ENCODE measurements at regions not wholly inside any gene's neighbourhood (a gene's known extent, or its start where the extent isn't known, plus 50 kb on each side); places are given as distances from the start of the nearest gene placed in this dataset.

DNA sequence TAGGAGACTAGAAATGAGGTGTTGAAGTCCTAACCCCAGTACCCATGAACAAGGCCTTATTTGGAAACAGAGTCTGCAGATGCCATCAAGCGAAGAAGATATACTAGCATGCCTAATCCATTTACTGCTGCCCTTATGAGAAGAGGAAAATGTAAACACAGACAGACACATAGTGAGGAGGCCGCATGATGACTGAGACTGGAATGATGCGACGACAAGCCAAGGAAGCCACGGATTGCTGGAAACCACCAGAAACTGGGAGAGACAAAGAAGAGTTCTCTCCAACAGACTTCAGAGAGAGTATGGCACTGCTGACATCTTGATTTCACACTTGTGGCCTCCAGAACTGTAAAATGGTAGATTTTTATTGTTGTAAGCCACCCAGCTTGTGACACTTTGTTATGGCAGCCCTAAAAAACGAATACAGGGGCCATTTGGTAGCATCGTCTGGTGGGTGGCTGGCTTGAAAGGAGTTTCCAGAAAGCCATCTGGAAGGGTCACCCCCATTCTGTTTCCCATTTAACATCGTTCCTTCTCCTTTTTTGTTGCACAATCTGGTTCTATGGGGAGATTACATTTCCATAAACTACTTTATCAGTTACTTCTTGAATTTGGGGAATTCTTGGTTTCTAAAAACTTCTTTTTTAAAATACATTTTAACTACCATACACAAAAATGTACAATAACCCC, 193.1 kb downstream of the HSD17B3 start:
- H3K4me1 ChIP-seq (ENCODE audit: control insufficient read depth, extremely low read depth, insufficient read depth, low read length) = no peaks in the 10 kb centered on the region
- H3K27me3 ChIP-seq (ENCODE audit: control insufficient read depth, extremely low read depth, insufficient read depth, low read length) = no peaks in the 10 kb centered on the region
- H3K36me3 ChIP-seq (ENCODE audit: control insufficient read depth in 2 of 2, extremely low read depth in 1 of 2, insufficient read depth in 2 of 2, low read length in 2 of 2) = no peaks in the 10 kb centered on the region
- no peaks in the 10 kb centered on the region for H3K79me2 ChIP-seq (ENCODE audit: control insufficient read depth, insufficient read depth, low read length)
- dilution Hi-C loops (cut with MboI; ENCODE audit: extremely low pct_ligation_motif_present, low sequenced_read_pairs) = no loop called here
- no peaks in the 10 kb centered on the region for H3K9me1 ChIP-seq (ENCODE audit: control insufficient read depth, extremely low read depth, insufficient read depth, low read length)
- H3K4me3 ChIP-seq (ENCODE audit: control insufficient read depth in 2 of 3, extremely low read depth in 1 of 3, insufficient read depth in 2 of 3, low read depth in 1 of 3, low read length in 3 of 3) = no peak overlapping the region
- TF ChIP-seq EZH2 (IDR thresholded peaks at IDR 0.05; ENCODE audit: low read length) = no peak
- TF ChIP-seq, protein P1, sequence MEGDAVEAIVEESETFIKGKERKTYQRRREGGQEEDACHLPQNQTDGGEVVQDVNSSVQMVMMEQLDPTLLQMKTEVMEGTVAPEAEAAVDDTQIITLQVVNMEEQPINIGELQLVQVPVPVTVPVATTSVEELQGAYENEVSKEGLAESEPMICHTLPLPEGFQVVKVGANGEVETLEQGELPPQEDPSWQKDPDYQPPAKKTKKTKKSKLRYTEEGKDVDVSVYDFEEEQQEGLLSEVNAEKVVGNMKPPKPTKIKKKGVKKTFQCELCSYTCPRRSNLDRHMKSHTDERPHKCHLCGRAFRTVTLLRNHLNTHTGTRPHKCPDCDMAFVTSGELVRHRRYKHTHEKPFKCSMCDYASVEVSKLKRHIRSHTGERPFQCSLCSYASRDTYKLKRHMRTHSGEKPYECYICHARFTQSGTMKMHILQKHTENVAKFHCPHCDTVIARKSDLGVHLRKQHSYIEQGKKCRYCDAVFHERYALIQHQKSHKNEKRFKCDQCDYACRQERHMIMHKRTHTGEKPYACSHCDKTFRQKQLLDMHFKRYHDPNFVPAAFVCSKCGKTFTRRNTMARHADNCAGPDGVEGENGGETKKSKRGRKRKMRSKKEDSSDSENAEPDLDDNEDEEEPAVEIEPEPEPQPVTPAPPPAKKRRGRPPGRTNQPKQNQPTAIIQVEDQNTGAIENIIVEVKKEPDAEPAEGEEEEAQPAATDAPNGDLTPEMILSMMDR (optimal IDR thresholded peaks at IDR 0.05 in 1 of 3, IDR thresholded peaks at IDR 0.05 in 1 of 3, conservative IDR thresholded peaks at IDR 0.05 in 1 of 3; ENCODE audit: extremely low read depth in 1 of 3, insufficient read depth in 2 of 3, low read length in 3 of 3) = no peak
- no peak overlapping the region for H3K27ac ChIP-seq (ENCODE audit: control insufficient read depth, insufficient read depth, low read length)
- no peak overlapping the region for H3K9ac ChIP-seq (ENCODE audit: control insufficient read depth, extremely low read depth, insufficient read depth, low read length)
- no peaks in the 10 kb centered on the region for H4K20me1 ChIP-seq (ENCODE audit: control insufficient read depth, extremely low read depth, insufficient read depth, low read length)
- no peak overlapping the region for H3K4me2 ChIP-seq (ENCODE audit: control insufficient read depth, extremely low read depth, insufficient read depth, low read depth, low read length)
- H3K9me3 ChIP-seq (ENCODE audit: control insufficient read depth, low read depth, low read length) = no peaks in the 10 kb centered on the region
- no peak for FAIRE-seq
- no peak overlapping the region for H2AFZ ChIP-seq (ENCODE audit: control insufficient read depth, low read length)
- no peak for DNase-seq (ENCODE audit: low read depth, low spot score)

DNA sequence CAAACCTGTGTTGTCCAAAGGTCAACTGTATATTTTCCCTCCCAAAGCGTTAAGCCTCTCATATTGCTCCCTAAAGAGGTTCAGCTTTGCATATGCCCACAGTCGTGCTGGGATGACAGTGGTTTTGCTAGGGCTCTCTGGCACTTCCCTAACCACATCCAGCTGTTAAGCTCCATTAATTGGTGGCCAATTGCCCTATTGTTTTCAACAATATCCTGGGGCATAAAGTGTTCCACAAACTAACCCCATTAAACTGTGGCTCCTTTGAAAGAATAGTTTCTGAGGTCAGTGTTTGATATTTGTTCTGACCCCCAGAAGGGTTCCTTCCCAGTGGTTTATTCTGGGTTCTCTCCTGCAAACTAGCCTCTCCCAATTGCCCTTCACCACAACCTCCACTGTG, 194.5 kb downstream of the HSD17B3 start:
- H3K4me3 ChIP-seq (ENCODE audit: control insufficient read depth in 2 of 3, extremely low read depth in 1 of 3, insufficient read depth in 2 of 3, low read depth in 1 of 3, low read length in 3 of 3) = no peak overlapping the region
- no peak overlapping the region for H3K9ac ChIP-seq (ENCODE audit: control insufficient read depth, extremely low read depth, insufficient read depth, low read length)
- DNase-seq (ENCODE audit: low read depth, low spot score) (no peak), FAIRE-seq (no peak)
- no peaks in the 10 kb centered on the region for H3K27me3 ChIP-seq (ENCODE audit: control insufficient read depth, extremely low read depth, insufficient read depth, low read length)
- dilution Hi-C loops (cut with MboI; ENCODE audit: extremely low pct_ligation_motif_present, low sequenced_read_pairs) = no loop called here
- no peaks in the 10 kb centered on the region for H3K36me3 ChIP-seq (ENCODE audit: control insufficient read depth in 2 of 2, extremely low read depth in 1 of 2, insufficient read depth in 2 of 2, low read length in 2 of 2)
- no peak overlapping the region for H3K27ac ChIP-seq (ENCODE audit: control insufficient read depth, insufficient read depth, low read length)
- H2AFZ ChIP-seq (ENCODE audit: control insufficient read depth, low read length) = no peak overlapping the region
- TF ChIP-seq, protein P1 (optimal IDR thresholded peaks at IDR 0.05 in 1 of 3, IDR thresholded peaks at IDR 0.05 in 1 of 3, conservative IDR thresholded peaks at IDR 0.05 in 1 of 3; ENCODE audit: extremely low read depth in 1 of 3, insufficient read depth in 2 of 3, low read length in 3 of 3) = no peak
- no peak for TF ChIP-seq EZH2 (IDR thresholded peaks at IDR 0.05; ENCODE audit: low read length)
- no peaks in the 10 kb centered on the region for H3K9me1 ChIP-seq (ENCODE audit: control insufficient read depth, extremely low read depth, insufficient read depth, low read length)
- H4K20me1 ChIP-seq (ENCODE audit: control insufficient read depth, extremely low read depth, insufficient read depth, low read length) = no peaks in the 10 kb centered on the region
- no peaks in the 10 kb centered on the region for H3K4me1 ChIP-seq (ENCODE audit: control insufficient read depth, extremely low read depth, insufficient read depth, low read length)
- H3K79me2 ChIP-seq (ENCODE audit: control insufficient read depth, insufficient read depth, low read length) = no peaks in the 10 kb centered on the region
- no peaks in the 10 kb centered on the region for H3K9me3 ChIP-seq (ENCODE audit: control insufficient read depth, low read depth, low read length)
- H3K4me2 ChIP-seq (ENCODE audit: control insufficient read depth, extremely low read depth, insufficient read depth, low read depth, low read length) = no peak overlapping the region

All from keratinocyte (primary cell).